ENCODE measurements at regions not wholly inside any gene's neighbourhood (a gene's known extent, or its start where the extent isn't known, plus 50 kb on each side); places are given as distances from the start of the nearest gene placed in this dataset.

DNA sequence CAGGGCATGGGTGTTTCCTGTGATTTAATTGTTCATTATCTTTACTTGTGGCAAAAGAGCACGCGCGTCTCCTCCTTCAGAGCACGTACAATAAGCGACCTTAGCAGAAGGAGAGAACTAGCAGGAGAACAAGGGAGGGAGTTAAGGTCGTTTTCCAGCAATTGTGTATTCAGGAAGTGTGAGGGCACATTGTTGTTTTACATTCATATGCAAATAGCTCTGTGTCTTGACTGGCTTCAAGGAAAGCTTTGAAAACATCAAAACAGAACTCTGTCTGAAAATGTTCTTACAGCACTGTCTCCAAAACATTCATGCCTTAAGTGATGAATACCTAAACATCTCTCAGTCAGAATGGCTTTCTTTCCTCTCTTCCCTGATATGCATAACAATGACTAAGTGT, 499.1 kb downstream of the ACTR3B start:
- TF ChIP-seq YY1 (IDR thresholded peaks at IDR 0.05; ENCODE audit: insufficient read depth, insufficient read length) (no peak), ZNF274 (IDR thresholded peaks at IDR 0.05; ENCODE audit: low read depth, low read length) (no peak)

Data from NT2/D1 (cell line).